Neural cell (in vitro differentiated cells): ENCODE measurements at regions not wholly inside any gene's neighbourhood (a gene's known extent, or its start where the extent isn't known, plus 50 kb on each side); places are given as distances from the start of the nearest gene placed in this dataset.

Experiments
- EP300 ChIP-seq: fragments of 450-650 bp; conservative IDR thresholded peaks from 2 replicates; pipeline ENCODE4 v1.6.1; 2014; ENCODE audit warnings: antibody characterized with exemption, mild to moderate bottlenecking, moderate library complexity; ENCODE audit not compliant: poor library complexity, severe bottlenecking
- MXI1 ChIP-seq: fragments of 450-650 bp; conservative IDR thresholded peaks from 2 replicates; pipeline ENCODE4 v1.6.1; 2014; ENCODE audit warnings: antibody characterized with exemption, mild to moderate bottlenecking; ENCODE audit not compliant: poor library complexity, severe bottlenecking
- POLR2AphosphoS5 ChIP-seq: IDR thresholded peaks from 2 replicates; pipeline ENCODE4 v1.6.1; 2012
- RAD21 ChIP-seq: fragments of 450-650 bp; conservative IDR thresholded peaks from 2 replicates; pipeline ENCODE4 v1.6.1; 2014; ENCODE audit warnings: antibody characterized with exemption, mild to moderate bottlenecking, moderate library complexity
- TAF1 ChIP-seq: IDR thresholded peaks from 2 replicates; pipeline ENCODE4 v1.6.1; 2012; ENCODE audit warnings: low read depth
- TF ChIP-seq, protein P1 (sequence below): fragments of 450-650 bp; IDR thresholded peaks from 2 replicates; pipeline ENCODE4 v1.5.1; 2014; ENCODE audit warnings: antibody characterized with exemption, mild to moderate bottlenecking, moderate library complexity; ENCODE audit not compliant: poor library complexity, severe bottlenecking
- TF ChIP-seq, protein P2 (sequence below): IDR thresholded peaks from 2 replicates; pipeline ENCODE4 v1.6.1; 2012; ENCODE audit warnings: borderline replicate concordance

- TF ChIP-seq EP300 (no peak), POLR2AphosphoS5 (no peak), TAF1 (no peak), RAD21 (no peak), MXI1 (no peak)
- TF ChIP-seq, protein P1, sequence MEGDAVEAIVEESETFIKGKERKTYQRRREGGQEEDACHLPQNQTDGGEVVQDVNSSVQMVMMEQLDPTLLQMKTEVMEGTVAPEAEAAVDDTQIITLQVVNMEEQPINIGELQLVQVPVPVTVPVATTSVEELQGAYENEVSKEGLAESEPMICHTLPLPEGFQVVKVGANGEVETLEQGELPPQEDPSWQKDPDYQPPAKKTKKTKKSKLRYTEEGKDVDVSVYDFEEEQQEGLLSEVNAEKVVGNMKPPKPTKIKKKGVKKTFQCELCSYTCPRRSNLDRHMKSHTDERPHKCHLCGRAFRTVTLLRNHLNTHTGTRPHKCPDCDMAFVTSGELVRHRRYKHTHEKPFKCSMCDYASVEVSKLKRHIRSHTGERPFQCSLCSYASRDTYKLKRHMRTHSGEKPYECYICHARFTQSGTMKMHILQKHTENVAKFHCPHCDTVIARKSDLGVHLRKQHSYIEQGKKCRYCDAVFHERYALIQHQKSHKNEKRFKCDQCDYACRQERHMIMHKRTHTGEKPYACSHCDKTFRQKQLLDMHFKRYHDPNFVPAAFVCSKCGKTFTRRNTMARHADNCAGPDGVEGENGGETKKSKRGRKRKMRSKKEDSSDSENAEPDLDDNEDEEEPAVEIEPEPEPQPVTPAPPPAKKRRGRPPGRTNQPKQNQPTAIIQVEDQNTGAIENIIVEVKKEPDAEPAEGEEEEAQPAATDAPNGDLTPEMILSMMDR = no peak
- TF ChIP-seq, protein P2, sequence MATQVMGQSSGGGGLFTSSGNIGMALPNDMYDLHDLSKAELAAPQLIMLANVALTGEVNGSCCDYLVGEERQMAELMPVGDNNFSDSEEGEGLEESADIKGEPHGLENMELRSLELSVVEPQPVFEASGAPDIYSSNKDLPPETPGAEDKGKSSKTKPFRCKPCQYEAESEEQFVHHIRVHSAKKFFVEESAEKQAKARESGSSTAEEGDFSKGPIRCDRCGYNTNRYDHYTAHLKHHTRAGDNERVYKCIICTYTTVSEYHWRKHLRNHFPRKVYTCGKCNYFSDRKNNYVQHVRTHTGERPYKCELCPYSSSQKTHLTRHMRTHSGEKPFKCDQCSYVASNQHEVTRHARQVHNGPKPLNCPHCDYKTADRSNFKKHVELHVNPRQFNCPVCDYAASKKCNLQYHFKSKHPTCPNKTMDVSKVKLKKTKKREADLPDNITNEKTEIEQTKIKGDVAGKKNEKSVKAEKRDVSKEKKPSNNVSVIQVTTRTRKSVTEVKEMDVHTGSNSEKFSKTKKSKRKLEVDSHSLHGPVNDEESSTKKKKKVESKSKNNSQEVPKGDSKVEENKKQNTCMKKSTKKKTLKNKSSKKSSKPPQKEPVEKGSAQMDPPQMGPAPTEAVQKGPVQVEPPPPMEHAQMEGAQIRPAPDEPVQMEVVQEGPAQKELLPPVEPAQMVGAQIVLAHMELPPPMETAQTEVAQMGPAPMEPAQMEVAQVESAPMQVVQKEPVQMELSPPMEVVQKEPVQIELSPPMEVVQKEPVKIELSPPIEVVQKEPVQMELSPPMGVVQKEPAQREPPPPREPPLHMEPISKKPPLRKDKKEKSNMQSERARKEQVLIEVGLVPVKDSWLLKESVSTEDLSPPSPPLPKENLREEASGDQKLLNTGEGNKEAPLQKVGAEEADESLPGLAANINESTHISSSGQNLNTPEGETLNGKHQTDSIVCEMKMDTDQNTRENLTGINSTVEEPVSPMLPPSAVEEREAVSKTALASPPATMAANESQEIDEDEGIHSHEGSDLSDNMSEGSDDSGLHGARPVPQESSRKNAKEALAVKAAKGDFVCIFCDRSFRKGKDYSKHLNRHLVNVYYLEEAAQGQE = no peak
Observed at GRCh38 chr2:239459056-239459455, 58.2 kb upstream of the HDAC4 start.
